Uterus (tissue), 3 donors: ENCODE measurements at regions not wholly inside any gene's neighbourhood (a gene's known extent, or its start where the extent isn't known, plus 50 kb on each side); places are given as distances from the start of the nearest gene placed in this dataset.

Experiments
- DNase-seq, 2 donors: peaks; one replicate each; pipeline ENCODE4 v3.0.0-alpha.2; 2019 to 2020
- H3K27ac ChIP-seq, 2 donors: fragments of 200-600 bp; sonication (generic); 1 replicate in 1 of 2; 2 replicates in 1 of 2; pipeline ENCODE4 v1.5.1; 2016 to 2018
- H3K27me3 ChIP-seq, 2 donors: fragments of 200-600 bp; sonication (generic); one replicate each; pipeline ENCODE4 v1.5.1; 2018 to 2019; ENCODE audit warnings: control low read depth in 1 of 2
- H3K36me3 ChIP-seq, 2 donors: fragments of 200-600 bp; sonication (generic); one replicate each; pipeline ENCODE4 v1.5.1; 2019; ENCODE audit warnings: control low read depth in 1 of 2
- H3K4me1 ChIP-seq, 2 donors: fragments of 200-600 bp; sonication (generic); one replicate each; pipeline ENCODE4 v1.5.1; 2018 to 2019; ENCODE audit warnings: control low read depth in 1 of 2
- H3K4me3 ChIP-seq, 2 donors: fragments of 200-600 bp; sonication (generic); 1 replicate in 1 of 2; 2 replicates in 1 of 2; pipeline ENCODE4 v1.5.1; 2018 to 2019; ENCODE audit warnings: mild to moderate bottlenecking in 1 of 2
- H3K9me3 ChIP-seq, 2 donors: fragments of 200-600 bp; sonication (generic); one replicate each; pipeline ENCODE4 v1.5.1; 2019; ENCODE audit warnings: control low read depth in 1 of 2
- CTCF ChIP-seq, 4 experiments: fragments of 200-600 bp in 2 of 4; fragments of 450-650 bp in 2 of 4; sonication (generic) in 2 of 4; IDR thresholded peaks; one replicate each; pipeline ENCODE4 v1.5.1; 2016 to 2019; ENCODE audit warnings: antibody characterized with exemption in 4 of 4, mild to moderate bottlenecking in 2 of 4, moderate library complexity in 1 of 4
- POLR2A ChIP-seq, 2 donors: fragments of 450-650 bp; IDR thresholded peaks; one replicate each; pipeline ENCODE4 v1.6.1; 2016; ENCODE audit warnings: antibody characterized with exemption in 2 of 2, mild to moderate bottlenecking in 1 of 2, moderate library complexity in 1 of 2
- intact Hi-C: fragments of 100-400 bp; cut with DNase I; formaldehyde crosslinking; loops from one replicate; pipeline ENCODE4 v1.15.1; 2023; ENCODE audit warnings: low total_unique reads
- donor health status: DM: yes; HTN: yes; CAD: no.

- DNase-seq: no peak
- no peaks in the 10 kb centered on the region for H3K4me1 ChIP-seq
- H3K4me3 ChIP-seq: no peak overlapping the region
- H3K27me3 ChIP-seq: no peaks in the 10 kb centered on the region
- no peaks in the 10 kb centered on the region for H3K36me3 ChIP-seq
- intact Hi-C loops: no loop called here
- no peaks in the 10 kb centered on the region for H3K9me3 ChIP-seq
- no peak overlapping the region for H3K27ac ChIP-seq
- no peak for TF ChIP-seq CTCF (IDR thresholded peaks at IDR 0.05)
Measured at GRCh38 chr4:14379183-14379582, 623.1 kb upstream of the CPEB2 start.

- Histone ChIP-seq H3K27ac (no peak overlapping the region), H3K36me3 (no peaks in the 10 kb centered on the region), H3K9me3 (no peaks in the 10 kb centered on the region), H3K4me1 (no peaks in the 10 kb centered on the region), H3K4me3 (no peak overlapping the region), H3K27me3 (no peaks in the 10 kb centered on the region)
- DNase-seq: no peak
- intact Hi-C loops: no loop called here
- TF ChIP-seq POLR2A (IDR thresholded peaks at IDR 0.05) (no peak), CTCF (IDR thresholded peaks at IDR 0.05) (no peak)
Measured at GRCh38 chr4:14383652-14384051, 618.6 kb upstream of the CPEB2 start.

- Histone ChIP-seq H3K4me3 (no peak overlapping the region), H3K9me3 (no peaks in the 10 kb centered on the region), H3K27me3 (no peaks in the 10 kb centered on the region), H3K4me1 (no peaks in the 10 kb centered on the region), H3K27ac (no peak overlapping the region), H3K36me3 (no peaks in the 10 kb centered on the region)
- no peak for DNase-seq
- intact Hi-C loops: no loop called here
- TF ChIP-seq CTCF (IDR thresholded peaks at IDR 0.05) (no peak), POLR2A (IDR thresholded peaks at IDR 0.05) (no peak)
Measured at GRCh38 chr4:14384824-14385223, 617.5 kb upstream of the CPEB2 start.

- Histone ChIP-seq H3K36me3 (no peaks in the 10 kb centered on the region), H3K9me3 (no peaks in the 10 kb centered on the region), H3K27me3 (no peaks in the 10 kb centered on the region), H3K4me1 (no peaks in the 10 kb centered on the region), H3K27ac (no peak overlapping the region), H3K4me3 (no peak overlapping the region)
- TF ChIP-seq POLR2A (IDR thresholded peaks at IDR 0.05) (no peak), CTCF (IDR thresholded peaks at IDR 0.05) (no peak)
- intact Hi-C loops: no loop called here
- no peak for DNase-seq
Measured at GRCh38 chr4:14386196-14386595, 616.1 kb upstream of the CPEB2 start.

- H3K9me3 ChIP-seq: no peaks in the 10 kb centered on the region
- no peaks in the 10 kb centered on the region for H3K4me1 ChIP-seq
- no peak for TF ChIP-seq POLR2A (IDR thresholded peaks at IDR 0.05)
- TF ChIP-seq CTCF (IDR thresholded peaks at IDR 0.05): no peak
- H3K36me3 ChIP-seq: no peaks in the 10 kb centered on the region
- no peak overlapping the region for H3K27ac ChIP-seq
- no peak for DNase-seq
- intact Hi-C loops: no loop called here
- no peaks in the 10 kb centered on the region for H3K27me3 ChIP-seq
- H3K4me3 ChIP-seq: no peak overlapping the region
Measured at GRCh38 chr4:14387647-14388046, 614.6 kb upstream of the CPEB2 start.
